ENCODE measurements at regions not wholly inside any gene's neighbourhood (a gene's known extent, or its start where the extent isn't known, plus 50 kb on each side); places are given as distances from the start of the nearest gene placed in this dataset.

DNA sequence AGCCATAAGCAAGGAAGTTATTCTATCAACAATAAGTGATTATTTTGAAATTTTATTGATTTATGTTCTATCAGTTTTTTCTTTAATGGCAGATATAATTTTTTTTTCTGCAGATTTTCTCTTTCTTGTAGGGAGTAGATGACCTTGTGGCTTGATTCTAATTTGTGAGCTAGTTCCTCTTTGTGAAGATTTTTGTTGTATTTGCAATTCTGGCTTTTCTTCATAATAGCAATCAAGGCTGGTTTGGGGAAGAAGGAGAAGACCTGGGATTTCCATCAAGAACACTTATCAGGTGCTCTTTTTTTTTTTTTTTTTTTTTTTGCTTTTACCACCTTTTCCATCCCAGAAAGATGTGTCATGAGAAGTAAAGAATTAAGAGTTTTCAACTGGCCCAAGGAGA lies 324.2 kb upstream of the MAN1A1 start:
- no peak for TF ChIP-seq POLR2AphosphoS5 (IDR thresholded peaks at IDR 0.05; ENCODE audit: low read depth)
- TF ChIP-seq NANOG (IDR thresholded peaks at IDR 0.05; ENCODE audit: borderline replicate concordance): no peak
- TF ChIP-seq, protein P1, sequence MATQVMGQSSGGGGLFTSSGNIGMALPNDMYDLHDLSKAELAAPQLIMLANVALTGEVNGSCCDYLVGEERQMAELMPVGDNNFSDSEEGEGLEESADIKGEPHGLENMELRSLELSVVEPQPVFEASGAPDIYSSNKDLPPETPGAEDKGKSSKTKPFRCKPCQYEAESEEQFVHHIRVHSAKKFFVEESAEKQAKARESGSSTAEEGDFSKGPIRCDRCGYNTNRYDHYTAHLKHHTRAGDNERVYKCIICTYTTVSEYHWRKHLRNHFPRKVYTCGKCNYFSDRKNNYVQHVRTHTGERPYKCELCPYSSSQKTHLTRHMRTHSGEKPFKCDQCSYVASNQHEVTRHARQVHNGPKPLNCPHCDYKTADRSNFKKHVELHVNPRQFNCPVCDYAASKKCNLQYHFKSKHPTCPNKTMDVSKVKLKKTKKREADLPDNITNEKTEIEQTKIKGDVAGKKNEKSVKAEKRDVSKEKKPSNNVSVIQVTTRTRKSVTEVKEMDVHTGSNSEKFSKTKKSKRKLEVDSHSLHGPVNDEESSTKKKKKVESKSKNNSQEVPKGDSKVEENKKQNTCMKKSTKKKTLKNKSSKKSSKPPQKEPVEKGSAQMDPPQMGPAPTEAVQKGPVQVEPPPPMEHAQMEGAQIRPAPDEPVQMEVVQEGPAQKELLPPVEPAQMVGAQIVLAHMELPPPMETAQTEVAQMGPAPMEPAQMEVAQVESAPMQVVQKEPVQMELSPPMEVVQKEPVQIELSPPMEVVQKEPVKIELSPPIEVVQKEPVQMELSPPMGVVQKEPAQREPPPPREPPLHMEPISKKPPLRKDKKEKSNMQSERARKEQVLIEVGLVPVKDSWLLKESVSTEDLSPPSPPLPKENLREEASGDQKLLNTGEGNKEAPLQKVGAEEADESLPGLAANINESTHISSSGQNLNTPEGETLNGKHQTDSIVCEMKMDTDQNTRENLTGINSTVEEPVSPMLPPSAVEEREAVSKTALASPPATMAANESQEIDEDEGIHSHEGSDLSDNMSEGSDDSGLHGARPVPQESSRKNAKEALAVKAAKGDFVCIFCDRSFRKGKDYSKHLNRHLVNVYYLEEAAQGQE (IDR thresholded peaks at IDR 0.05; ENCODE audit: unreplicated experiment): no peak
- TF ChIP-seq STAT1 (IDR thresholded peaks at IDR 0.05; ENCODE audit: unreplicated experiment): no peak
- TF ChIP-seq, protein P2, sequence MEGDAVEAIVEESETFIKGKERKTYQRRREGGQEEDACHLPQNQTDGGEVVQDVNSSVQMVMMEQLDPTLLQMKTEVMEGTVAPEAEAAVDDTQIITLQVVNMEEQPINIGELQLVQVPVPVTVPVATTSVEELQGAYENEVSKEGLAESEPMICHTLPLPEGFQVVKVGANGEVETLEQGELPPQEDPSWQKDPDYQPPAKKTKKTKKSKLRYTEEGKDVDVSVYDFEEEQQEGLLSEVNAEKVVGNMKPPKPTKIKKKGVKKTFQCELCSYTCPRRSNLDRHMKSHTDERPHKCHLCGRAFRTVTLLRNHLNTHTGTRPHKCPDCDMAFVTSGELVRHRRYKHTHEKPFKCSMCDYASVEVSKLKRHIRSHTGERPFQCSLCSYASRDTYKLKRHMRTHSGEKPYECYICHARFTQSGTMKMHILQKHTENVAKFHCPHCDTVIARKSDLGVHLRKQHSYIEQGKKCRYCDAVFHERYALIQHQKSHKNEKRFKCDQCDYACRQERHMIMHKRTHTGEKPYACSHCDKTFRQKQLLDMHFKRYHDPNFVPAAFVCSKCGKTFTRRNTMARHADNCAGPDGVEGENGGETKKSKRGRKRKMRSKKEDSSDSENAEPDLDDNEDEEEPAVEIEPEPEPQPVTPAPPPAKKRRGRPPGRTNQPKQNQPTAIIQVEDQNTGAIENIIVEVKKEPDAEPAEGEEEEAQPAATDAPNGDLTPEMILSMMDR (conservative IDR thresholded peaks at IDR 0.05; ENCODE audit: low read depth in 2 of 2): no peak
- TF ChIP-seq, protein P3, sequence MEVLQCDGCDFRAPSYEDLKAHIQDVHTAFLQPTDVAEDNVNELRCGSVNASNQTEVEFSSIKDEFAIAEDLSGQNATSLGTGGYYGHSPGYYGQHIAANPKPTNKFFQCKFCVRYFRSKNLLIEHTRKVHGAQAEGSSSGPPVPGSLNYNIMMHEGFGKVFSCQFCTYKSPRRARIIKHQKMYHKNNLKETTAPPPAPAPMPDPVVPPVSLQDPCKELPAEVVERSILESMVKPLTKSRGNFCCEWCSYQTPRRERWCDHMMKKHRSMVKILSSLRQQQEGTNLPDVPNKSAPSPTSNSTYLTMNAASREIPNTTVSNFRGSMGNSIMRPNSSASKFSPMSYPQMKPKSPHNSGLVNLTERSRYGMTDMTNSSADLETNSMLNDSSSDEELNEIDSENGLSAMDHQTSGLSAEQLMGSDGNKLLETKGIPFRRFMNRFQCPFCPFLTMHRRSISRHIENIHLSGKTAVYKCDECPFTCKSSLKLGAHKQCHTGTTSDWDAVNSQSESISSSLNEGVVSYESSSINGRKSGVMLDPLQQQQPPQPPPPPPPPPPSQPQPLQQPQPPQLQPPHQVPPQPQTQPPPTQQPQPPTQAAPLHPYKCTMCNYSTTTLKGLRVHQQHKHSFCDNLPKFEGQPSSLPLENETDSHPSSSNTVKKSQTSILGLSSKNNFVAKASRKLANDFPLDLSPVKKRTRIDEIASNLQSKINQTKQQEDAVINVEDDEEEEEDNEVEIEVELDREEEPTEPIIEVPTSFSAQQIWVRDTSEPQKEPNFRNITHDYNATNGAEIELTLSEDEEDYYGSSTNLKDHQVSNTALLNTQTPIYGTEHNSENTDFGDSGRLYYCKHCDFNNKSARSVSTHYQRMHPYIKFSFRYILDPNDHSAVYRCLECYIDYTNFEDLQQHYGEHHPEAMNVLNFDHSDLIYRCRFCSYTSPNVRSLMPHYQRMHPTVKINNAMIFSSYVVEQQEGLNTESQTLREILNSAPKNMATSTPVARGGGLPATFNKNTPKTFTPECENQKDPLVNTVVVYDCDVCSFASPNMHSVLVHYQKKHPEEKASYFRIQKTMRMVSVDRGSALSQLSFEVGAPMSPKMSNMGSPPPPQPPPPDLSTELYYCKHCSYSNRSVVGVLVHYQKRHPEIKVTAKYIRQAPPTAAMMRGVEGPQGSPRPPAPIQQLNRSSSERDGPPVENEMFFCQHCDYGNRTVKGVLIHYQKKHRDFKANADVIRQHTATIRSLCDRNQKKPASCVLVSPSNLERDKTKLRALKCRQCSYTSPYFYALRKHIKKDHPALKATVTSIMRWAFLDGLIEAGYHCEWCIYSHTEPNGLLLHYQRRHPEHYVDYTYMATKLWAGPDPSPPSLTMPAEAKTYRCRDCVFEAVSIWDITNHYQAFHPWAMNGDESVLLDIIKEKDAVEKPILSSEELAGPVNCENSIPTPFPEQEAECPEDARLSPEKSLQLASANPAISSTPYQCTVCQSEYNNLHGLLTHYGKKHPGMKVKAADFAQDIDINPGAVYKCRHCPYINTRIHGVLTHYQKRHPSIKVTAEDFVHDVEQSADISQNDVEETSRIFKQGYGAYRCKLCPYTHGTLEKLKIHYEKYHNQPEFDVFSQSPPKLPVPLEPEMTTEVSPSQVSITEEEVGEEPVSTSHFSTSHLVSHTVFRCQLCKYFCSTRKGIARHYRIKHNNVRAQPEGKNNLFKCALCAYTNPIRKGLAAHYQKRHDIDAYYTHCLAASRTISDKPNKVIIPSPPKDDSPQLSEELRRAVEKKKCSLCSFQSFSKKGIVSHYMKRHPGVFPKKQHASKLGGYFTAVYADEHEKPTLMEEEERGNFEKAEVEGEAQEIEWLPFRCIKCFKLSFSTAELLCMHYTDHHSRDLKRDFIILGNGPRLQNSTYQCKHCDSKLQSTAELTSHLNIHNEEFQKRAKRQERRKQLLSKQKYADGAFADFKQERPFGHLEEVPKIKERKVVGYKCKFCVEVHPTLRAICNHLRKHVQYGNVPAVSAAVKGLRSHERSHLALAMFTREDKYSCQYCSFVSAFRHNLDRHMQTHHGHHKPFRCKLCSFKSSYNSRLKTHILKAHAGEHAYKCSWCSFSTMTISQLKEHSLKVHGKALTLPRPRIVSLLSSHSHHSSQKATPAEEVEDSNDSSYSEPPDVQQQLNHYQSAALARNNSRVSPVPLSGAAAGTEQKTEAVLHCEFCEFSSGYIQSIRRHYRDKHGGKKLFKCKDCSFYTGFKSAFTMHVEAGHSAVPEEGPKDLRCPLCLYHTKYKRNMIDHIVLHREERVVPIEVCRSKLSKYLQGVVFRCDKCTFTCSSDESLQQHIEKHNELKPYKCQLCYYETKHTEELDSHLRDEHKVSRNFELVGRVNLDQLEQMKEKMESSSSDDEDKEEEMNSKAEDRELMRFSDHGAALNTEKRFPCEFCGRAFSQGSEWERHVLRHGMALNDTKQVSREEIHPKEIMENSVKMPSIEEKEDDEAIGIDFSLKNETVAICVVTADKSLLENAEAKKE (CRISPR knock-in tag; IDR thresholded peaks at IDR 0.05): no peak
- TF ChIP-seq, protein P4, sequence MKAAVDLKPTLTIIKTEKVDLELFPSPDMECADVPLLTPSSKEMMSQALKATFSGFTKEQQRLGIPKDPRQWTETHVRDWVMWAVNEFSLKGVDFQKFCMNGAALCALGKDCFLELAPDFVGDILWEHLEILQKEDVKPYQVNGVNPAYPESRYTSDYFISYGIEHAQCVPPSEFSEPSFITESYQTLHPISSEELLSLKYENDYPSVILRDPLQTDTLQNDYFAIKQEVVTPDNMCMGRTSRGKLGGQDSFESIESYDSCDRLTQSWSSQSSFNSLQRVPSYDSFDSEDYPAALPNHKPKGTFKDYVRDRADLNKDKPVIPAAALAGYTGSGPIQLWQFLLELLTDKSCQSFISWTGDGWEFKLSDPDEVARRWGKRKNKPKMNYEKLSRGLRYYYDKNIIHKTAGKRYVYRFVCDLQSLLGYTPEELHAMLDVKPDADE (IDR thresholded peaks at IDR 0.05): no peak
- TF ChIP-seq ZNF331 (CRISPR knock-in tag; IDR thresholded peaks at IDR 0.05; ENCODE audit: low read depth): no peak
- no peak for TF ChIP-seq EZH2phosphoT487 (IDR thresholded peaks at IDR 0.05; ENCODE audit: unreplicated experiment)
- no peak for TF ChIP-seq CREB1 (CRISPR knock-in tag; IDR thresholded peaks at IDR 0.05; ENCODE audit: low read depth)
- no peak for TF ChIP-seq ZNF114 (CRISPR knock-in tag; IDR thresholded peaks at IDR 0.05)
- no peak for TF ChIP-seq EZH2 (IDR thresholded peaks at IDR 0.05; ENCODE audit: low read depth, unreplicated experiment)
- TF ChIP-seq JUNB (IDR thresholded peaks at IDR 0.05; ENCODE audit: unreplicated experiment): no peak
- no peak overlapping the region for H3K27ac ChIP-seq (ENCODE audit: low read depth)
- H3K9me2 ChIP-seq (ENCODE audit: insufficient read depth): peaks cover 3% of the 10 kb centered on the region; the same call in 1 of the 2 replicates
- H3K4me1 Mint-ChIP-seq: peaks cover 28% of the 10 kb centered on the region
- H3K36me3 ChIP-seq (ENCODE audit: insufficient read depth): no peaks in the 10 kb centered on the region
- H3K4me1 ChIP-seq (ENCODE audit: insufficient read depth): peaks cover 15% of the 10 kb centered on the region
- no peak overlapping the region for H3K4me3 ChIP-seq
- DNase-seq (ENCODE audit: low spot score): no peak
- ATAC-seq: no peak
- H3K79me2 ChIP-seq (replicated peaks; ENCODE audit: insufficient read depth): no peaks in the 10 kb centered on the region
- 0 out of 2 replicates have a peak overlapping the region, but pooled peaks have one; percentile 3 for H3K4me2 ChIP-seq
- H2AFZ ChIP-seq: no peak overlapping the region
- H3F3A ChIP-seq (replicated peaks; ENCODE audit: low read depth): no peaks in the 10 kb centered on the region
- no peaks in the 10 kb centered on the region for H3K9me3 Mint-ChIP-seq
- H3K27me3 ChIP-seq (ENCODE audit: insufficient read depth): no peaks in the 10 kb centered on the region
- H3K4me3 Mint-ChIP-seq: no peak overlapping the region
- H4K20me1 ChIP-seq (replicated peaks; ENCODE audit: insufficient read depth): no peaks in the 10 kb centered on the region
- H3K27me3 Mint-ChIP-seq (ENCODE audit: insufficient read depth, low read depth, poor library complexity): peaks cover 2% of the 10 kb centered on the region
- H3K36me3 Mint-ChIP-seq (ENCODE audit: low read depth): no peaks in the 10 kb centered on the region
- no peak overlapping the region for H3K27ac Mint-ChIP-seq
